Dermis microvascular lymphatic vessel endothelial cell (primary cell): ENCODE measurements at regions not wholly inside any gene's neighbourhood (a gene's known extent, or its start where the extent isn't known, plus 50 kb on each side); places are given as distances from the start of the nearest gene placed in this dataset.
"Not testable (repeated sequence)": the region's sequence is repeated elsewhere in the genome, so short reads cannot be mapped to it uniquely, and the experiment has no call there.

Experiments used
- DNase-seq, 2 donors: peaks; one replicate each; pipeline versions ENCODE4 v3.0.0 to v3.0.0-alpha.2; 2010; ENCODE audit warnings: low read depth in 2 of 2

DNA sequence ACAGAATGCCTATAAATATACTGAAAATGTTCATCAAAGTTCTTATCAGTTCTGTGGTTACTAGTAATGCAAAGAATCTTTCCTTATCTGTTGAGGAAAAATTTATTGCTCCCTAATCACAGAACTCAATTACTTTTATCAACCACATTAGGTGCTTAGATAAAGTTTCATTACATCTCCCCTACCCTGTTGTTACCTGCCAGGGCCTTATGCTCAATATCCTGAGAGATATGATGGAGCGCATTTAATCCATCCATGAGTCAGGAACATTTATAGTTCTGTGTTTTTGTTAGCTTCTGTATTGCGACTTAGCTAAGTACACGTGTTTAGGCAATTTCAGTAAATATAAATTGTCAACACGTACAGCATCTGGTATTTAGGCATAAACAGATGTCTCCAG is 164.3 kb upstream of the ST8SIA4 start:
- DNase-seq: no peak

DNA sequence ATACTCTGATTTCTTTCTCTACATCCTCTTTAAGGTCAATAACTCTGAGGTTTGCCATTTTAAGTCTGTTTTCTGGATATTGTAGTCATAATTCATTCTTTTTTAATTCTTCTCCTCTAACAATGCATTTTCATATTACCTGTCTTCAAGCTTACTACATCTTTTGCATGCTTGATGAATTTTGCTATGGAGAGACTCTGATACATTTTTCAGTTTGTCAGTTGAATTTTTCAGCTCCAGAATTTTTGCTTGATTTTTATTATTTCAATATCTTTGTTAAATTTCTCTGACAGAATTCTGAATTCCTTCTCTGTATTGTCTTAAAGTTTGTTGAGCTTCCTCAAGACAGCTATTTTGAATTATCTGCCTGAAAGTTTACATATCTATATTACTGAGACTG is 159.8 kb upstream of the ST8SIA4 start:
- DNase-seq: no peak

GRCh38 chr5:101047181-101047580 is 144.1 kb upstream of the ST8SIA4 start:
- DNase-seq: no peak

DNA sequence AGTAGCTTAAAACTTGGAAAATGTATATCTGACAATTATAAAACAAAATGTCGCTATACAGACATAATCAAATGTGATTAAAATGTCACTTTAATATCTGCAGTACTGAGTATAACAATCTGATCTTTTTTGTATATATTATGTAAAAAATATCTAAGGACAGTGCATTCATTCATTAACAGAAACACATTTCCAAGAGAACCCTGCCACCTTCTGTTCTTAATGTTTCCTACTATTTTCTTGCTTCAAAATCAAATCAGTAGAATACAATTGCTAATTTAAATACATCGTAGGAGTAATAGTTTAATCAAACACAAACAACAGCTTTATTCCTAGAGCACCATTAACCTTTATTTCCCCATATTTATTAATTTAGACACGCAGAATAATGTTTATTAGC is 142.6 kb upstream of the ST8SIA4 start:
- DNase-seq: peak; percentile 7 to 30

- not testable (repeated sequence) for DNase-seq
These were observed 136.9 kb upstream of the ST8SIA4 start for GRCh38 chr5:101040002-101040401.

DNA sequence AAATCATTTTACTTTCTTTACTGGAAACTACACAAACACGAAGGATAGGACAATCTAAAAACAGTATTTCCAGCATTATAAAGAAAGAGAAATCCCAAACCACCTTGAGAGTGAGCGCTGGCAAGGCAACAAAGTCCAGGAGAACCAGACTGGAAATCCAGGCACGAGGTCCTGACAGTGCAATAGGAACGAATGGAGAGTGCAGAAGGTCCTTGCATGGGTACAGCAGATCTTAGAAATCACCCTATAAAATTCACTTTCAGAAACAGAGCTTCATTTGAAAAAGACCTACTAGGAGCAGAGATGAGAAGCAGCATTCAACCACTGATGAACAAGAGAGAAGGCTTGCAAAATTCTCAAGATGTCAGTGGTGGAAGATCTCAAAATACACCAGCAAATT is 133.7 kb upstream of the ST8SIA4 start:
- no peak for DNase-seq

GRCh38 chr5:101035425-101035824 is 132.3 kb upstream of the ST8SIA4 start:
- DNase-seq: no peak

GRCh38 chr5:101024299-101024698 is 121.2 kb upstream of the ST8SIA4 start:
- DNase-seq: no peak

GRCh38 chr5:101018299-101018698 is 115.2 kb upstream of the ST8SIA4 start:
- DNase-seq: no peak

DNA sequence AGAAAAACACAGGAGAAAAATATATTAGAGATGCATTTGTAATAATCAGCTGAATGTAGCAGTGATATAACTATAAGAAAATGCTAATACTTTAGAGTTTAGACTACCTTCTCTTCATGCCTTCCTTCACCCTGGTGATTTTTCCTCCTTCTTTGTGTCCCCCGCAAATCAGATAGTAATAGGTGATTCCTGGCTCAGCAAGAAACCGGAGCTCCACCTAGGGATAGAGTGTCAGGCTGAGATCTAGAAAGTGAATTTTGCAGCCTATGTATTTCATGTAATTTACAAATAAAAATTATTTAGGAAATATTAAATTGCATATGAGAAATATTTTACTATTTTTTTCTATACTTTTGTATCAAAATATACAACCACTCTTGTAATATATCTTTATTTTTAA is 109.8 kb upstream of the ST8SIA4 start:
- peak in 1 of 2 donors; percentile 16 for DNase-seq

DNA sequence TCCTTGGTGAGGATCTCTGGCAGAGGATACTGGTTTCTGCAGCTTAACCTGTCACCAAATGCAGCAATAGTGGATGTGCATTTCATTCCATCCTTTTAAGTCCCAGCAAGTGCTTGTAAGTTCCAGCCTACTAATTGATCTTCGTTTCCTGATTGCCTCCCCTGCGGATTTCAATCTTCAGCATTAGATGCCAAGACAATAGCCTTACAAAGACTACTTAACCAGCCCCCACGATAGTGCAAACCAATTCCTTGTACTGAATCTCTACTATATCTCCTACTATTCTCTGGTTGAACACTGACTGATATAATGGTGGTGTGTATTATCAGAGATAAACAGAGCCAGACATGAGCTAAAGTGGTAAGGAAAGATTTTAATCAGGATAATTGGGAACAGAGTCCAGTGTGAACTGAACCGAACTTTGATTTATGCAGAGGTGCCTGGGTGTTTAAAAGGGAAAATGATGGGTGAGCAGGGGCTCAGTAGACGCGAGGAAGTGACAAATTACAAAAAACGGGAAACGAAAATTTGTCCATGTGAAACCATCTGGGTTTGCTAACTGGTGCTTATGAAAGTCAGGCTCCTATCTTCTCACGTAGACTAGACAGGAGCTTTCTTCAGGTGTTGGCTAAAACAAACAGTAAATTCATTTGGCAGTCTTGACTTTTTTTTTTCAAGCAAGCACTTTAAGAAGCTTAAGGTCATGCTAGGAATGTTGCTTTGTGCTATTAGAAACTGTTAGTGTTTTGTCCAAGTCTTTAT is 106.9 kb upstream of the ST8SIA4 start:
- DNase-seq: no peak

GRCh38 chr5:100992354-100992753 is 89.3 kb upstream of the ST8SIA4 start:
- no peak for DNase-seq

DNA sequence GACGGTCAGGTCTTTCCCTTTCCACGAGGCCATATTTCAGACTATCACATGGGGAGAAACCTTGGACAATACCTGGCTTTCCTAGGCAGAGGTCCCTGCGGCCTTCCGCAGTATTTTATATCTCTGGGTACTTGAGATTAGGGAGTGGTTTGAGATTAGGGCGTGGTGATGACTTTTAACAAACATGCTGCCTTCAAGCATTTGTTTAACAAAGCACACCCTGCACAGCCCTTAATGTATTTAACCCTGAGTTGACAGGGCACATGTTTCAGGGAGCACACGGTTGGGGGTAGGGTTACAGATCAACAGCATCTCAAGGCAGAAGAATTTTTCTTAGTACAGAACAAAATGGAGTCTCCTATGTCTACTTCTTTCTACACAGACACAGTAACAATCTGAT is 80.5 kb upstream of the ST8SIA4 start:
- not testable (repeated sequence) for DNase-seq

DNA sequence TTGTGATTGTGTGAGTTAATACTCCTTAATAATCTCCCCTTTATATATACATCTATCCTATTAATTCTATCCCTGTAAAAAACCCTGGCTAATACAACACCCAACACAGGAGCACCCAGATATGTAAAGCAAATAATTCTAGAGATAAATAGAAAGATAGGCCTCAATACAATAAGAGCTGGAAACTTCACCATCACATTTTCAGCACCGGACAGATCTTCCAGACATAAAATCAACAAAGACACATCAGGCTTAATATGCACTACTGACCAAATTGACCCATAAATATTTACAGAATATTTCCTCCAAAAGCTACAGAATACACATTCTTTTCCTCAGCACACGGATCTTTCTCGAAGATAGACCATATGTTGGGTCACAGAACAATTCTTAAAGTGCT is 71.0 kb upstream of the ST8SIA4 start:
- no peak for DNase-seq

- DNase-seq: no peak
These were observed 67.7 kb upstream of the ST8SIA4 start for GRCh38 chr5:100970646-100971255.

- DNase-seq: no peak
These were observed 62.2 kb upstream of the ST8SIA4 start for GRCh38 chr5:100965291-100965690.
